T-helper 1 cell treated with Interleukin-12 subunit alpha and Interleukin-12 subunit beta and Interleukin-4 antibody, amounts not matched to agents 30 ng/mL and 1 ng/mL, for 36 hours (primary cell): ENCODE measurements at regions not wholly inside any gene's neighbourhood (a gene's known extent, or its start where the extent isn't known, plus 50 kb on each side); places are given as distances from the start of the nearest gene placed in this dataset.
"Not testable (repeated sequence)": the region's sequence is repeated elsewhere in the genome, so short reads cannot be mapped to it uniquely, and the experiment has no call there.

ENCODE experiments used
- intact Hi-C: fragments of 100-400 bp; cut with micrococcal nuclease; formaldehyde crosslinking; loops from one replicate; pipeline ENCODE4 v1.15.1; 2024

- intact Hi-C loops, result no loop called here
These were observed 196.5 kb upstream of the IRX5 start for GRCh38 chr16:54734156-54734555.

GRCh38 chr16:54727696-54728095 lies 203.0 kb upstream of the IRX5 start:
- intact Hi-C loops, result not testable (repeated sequence)

GRCh38 chr16:54724346-54724925 lies 206.2 kb upstream of the IRX5 start:
- intact Hi-C loops, result no loop called here

- intact Hi-C loops, result no loop called here
These were observed 208.4 kb upstream of the IRX5 start for GRCh38 chr16:54722210-54722676.

- intact Hi-C loops, result no loop called here
These were observed 210.4 kb upstream of the IRX5 start for GRCh38 chr16:54720259-54720658.

- intact Hi-C loops, result no loop called here
These were observed 211.0 kb upstream of the IRX5 start for GRCh38 chr16:54719624-54720023.

- intact Hi-C loops, result no loop called here
These were observed 212.3 kb upstream of the IRX5 start for GRCh38 chr16:54718376-54718775.

- intact Hi-C loops, result no loop called here
These were observed 215.7 kb upstream of the IRX5 start for GRCh38 chr16:54715011-54715410.

- intact Hi-C loops, result no loop called here
These were observed 217.8 kb upstream of the IRX5 start for GRCh38 chr16:54712866-54713265.

- intact Hi-C loops, result no loop called here
These were observed 222.9 kb upstream of the IRX5 start for GRCh38 chr16:54707813-54708212.

- intact Hi-C loops, result no loop called here
These were observed 224.3 kb upstream of the IRX5 start for GRCh38 chr16:54706406-54706805.

GRCh38 chr16:54703339-54703738 lies 227.3 kb upstream of the IRX5 start:
- intact Hi-C loops, result no loop called here

- intact Hi-C loops, result no loop called here
These were observed 231.0 kb upstream of the IRX5 start for GRCh38 chr16:54699656-54700055.

GRCh38 chr16:54697677-54698076 lies 233.0 kb upstream of the IRX5 start:
- intact Hi-C loops, result no loop called here

- intact Hi-C loops, result no loop called here
These were observed 233.7 kb upstream of the IRX5 start for GRCh38 chr16:54696970-54697369.

- intact Hi-C loops, result no loop called here
These were observed 234.1 kb upstream of the IRX5 start for GRCh38 chr16:54696522-54696921.

- intact Hi-C loops, result no loop called here
These were observed 236.0 kb upstream of the IRX5 start for GRCh38 chr16:54694651-54695050.

- intact Hi-C loops, result no loop called here
These were observed 236.8 kb upstream of the IRX5 start for GRCh38 chr16:54693864-54694263.

- intact Hi-C loops, result no loop called here
These were observed 240.0 kb upstream of the IRX5 start for GRCh38 chr16:54690710-54691109.

- intact Hi-C loops, result no loop called here
These were observed 240.4 kb upstream of the IRX5 start for GRCh38 chr16:54690306-54690705.

GRCh38 chr16:54689072-54689865 lies 241.4 kb upstream of the IRX5 start:
- intact Hi-C loops, result no loop called here

- intact Hi-C loops, result no loop called here
These were observed 242.3 kb upstream of the IRX5 start for GRCh38 chr16:54688339-54688738.
